HG02970 (cell line): ENCODE measurements at regions not wholly inside any gene's neighbourhood (a gene's known extent, or its start where the extent isn't known, plus 50 kb on each side); places are given as distances from the start of the nearest gene placed in this dataset.

Experiments used
- ATAC-seq: cut with Tn5 transposase; IDR thresholded peaks from one replicate; pipeline ENCODE4 v1.9.1; 2021; ENCODE audit warnings: mild to moderate bottlenecking, moderate library complexity, moderate number of reproducible peaks; ENCODE audit not compliant: unreplicated experiment, low FRiP score

DNA sequence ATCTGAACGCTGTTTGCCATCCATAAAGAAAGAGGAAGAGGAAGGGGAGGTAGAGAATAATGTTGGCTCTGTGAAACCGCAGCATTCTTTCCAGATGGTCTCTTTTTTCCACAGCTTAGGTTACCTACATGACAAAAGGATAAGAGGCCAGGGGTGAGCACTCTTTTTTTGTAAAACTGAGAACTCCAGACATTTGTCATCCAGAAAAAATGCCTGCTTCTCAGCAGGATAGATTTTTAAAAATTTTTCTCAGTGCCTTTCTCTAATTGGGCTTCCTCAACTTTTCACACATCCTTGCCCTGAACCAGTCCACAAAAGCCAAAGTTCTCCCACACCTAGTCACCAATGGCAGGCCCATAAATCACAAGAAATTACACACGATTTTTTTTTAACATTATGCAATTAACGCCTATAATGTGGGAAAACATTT is 158.1 kb upstream of the TENM3 start:
- ATAC-seq = no peak

DNA sequence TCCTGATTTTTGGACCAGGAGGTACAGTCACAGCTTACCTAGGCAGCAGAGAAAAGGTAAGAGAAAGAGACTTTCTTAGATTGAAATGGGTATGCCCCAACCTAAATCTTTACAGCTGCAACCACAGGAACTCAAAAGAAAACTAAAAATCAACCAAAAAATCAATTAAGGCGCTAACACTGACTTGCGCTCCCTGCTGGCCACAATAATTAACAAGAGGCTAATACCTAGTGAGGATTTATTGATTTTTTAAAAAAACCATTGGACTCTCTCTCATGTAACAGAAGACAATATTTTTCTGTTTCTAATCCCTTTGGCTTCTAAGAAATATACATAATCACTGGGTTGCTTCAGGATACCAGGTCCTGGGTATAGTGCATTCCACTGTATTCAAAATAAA is 153.9 kb upstream of the TENM3 start:
- ATAC-seq = no peak

DNA sequence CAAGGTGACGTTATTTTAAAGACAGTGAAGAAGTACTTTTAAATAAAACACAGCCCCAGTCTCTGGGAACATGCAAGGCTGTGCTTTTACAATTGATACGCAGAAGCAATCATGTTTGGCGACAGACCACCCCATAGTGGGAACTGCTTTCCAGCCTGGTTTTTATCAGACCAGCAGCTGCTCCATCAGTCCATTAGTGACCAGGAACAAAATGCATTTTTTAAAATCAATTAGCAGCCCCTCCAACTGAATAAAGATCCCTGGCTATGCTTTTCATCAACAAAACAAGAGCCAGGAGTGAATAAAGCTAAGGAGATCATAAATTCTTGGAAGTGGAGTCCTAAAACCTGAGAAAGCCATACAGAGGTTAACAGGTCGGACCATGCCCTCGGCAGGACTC is 153.0 kb upstream of the TENM3 start:
- ATAC-seq = no peak

DNA sequence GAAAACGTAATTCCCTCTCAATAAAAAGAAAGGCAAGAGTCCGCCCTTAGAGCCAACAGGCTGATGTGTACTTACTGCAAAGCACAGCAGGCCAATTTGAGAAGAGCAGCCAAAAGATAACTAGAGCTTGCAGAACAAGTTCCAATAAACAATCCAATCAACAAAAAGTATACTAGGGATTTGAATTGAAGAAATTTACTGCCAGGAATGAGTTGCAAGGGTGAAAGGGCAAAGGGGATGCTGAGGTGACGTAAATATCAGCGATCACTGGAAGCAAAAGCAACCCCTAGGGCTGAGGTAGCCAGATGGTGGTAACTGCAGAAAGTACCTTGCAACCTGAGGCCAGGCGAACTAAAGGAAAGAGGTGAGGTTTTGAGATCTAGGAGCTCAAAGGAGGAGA is 152.1 kb upstream of the TENM3 start:
- no peak for ATAC-seq

DNA sequence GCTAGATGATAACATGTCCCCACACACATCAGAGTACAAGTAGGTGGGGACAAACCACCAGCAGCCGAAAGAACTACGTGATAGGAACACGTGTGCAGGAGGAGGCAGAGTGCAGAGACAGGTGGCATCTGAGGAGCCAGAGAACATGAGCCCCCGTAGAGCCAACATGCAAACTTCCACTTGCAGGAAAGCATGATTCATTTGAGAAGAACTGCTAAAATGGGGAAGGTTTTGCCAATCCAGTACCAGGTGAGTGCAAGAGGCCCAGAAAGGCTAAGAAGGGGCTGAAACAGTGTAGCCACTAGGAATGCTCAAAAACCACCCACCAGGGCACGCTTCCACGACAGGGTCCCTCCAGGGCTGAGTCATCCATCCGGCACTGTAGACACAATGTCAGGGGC is 149.8 kb upstream of the TENM3 start:
- ATAC-seq = no peak

DNA sequence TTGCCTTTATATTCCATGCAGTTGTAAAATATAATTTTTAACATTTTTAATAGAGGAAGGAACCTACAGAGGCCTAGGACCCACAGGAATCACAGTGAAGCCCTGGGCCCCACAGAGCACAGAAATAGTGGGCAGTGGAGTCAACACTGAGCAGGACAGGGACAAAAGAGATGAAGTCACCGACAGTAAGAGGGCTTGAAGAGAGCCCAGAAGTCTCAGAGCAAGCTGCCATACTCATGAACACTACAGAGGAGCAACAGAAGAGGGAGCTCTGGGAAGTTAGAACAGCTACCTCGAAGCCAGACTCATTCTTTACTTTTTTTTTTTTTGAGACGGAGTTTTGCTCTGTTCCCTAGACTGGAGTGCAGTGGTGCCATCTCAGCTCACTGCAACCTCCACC is 149.3 kb upstream of the TENM3 start:
- no peak for ATAC-seq

DNA sequence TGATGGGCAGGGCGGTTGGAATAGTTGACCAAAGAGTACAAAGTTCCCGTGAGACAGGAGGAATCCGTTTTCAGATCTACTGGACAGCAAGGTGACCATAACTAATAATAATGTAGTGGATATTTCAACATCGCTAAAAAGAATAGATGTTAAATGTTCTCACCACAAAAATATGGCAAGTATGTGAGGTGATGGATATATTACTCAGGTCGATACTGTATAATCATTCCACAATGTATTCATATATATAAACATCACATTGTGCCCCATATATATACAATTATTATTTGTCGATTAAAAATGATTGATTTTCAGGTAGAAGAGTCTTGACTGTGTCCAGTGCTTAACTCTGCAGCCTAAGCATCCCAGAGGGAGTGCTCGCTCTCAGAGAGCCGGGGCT is 141.6 kb upstream of the TENM3 start:
- no peak for ATAC-seq

DNA sequence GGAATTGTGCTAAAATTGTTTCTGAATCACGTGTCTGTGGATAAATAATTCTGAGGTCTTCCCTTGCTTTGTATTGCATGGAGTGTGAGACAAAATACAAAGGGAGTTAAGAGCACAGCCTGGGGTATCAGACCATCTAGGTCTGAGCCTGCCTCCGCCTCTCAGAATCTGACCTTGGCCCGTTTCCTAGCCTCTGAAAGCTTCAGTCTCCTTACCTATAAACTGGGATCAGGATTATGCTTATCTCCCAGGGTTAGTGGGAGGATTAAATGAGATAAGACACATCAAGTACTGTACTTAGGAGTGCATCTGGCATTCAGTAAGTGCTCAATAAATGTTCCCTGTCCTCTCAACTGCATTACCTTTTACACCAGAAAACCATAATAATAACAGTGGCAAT is 140.6 kb upstream of the TENM3 start:
- ATAC-seq = no peak

DNA sequence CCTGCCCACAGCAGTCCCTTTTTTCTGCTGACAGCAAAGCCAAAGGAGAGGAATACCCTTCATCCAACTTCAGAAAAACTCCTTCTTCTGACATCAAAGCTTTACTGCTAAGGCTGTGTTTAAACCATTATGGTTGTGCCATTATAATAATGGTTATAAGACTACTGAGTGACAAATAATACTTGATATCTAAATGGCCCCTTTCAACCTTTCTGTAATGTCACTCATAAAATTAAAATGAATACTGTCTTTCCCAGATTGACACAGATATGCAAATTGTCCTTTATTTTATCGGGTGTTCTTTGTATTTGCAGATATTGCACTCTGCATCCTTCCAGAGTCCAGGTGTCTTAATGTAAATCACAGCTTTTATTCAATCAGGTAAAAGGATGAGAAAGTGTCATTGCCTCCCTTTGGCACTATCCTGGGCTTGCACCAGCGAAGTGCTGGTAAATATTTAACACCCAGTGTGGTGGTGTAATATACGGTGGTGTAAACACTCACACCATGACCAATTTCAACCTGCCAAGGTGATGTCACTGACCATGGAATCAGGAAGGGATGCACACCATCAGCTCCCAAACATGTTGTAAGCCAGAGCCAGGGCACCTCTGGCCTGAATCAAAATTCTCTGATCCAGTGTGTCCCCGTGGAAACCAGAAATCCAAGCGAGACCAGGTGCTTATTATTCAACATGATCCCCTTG is 139.4 kb upstream of the TENM3 start:
- ATAC-seq = no peak

DNA sequence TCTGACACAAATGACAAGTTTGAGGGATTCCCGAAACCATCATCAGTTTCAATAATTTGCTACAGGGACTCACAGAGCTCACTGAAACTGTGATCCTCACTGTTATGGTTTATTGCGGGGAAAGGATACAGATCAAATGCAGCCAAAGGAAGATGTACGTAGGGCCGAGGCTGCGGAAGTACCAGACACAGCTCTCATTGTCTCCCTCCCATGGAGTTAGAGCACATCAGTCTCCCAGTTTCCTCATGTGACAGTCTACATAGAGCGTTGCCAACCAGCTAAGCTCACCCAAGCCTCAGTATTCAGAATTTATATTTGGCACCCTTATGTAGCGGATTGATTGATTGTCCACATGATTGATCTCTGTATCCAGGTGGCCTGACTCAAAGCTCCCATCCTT is 137.8 kb upstream of the TENM3 start:
- ATAC-seq = no peak

DNA sequence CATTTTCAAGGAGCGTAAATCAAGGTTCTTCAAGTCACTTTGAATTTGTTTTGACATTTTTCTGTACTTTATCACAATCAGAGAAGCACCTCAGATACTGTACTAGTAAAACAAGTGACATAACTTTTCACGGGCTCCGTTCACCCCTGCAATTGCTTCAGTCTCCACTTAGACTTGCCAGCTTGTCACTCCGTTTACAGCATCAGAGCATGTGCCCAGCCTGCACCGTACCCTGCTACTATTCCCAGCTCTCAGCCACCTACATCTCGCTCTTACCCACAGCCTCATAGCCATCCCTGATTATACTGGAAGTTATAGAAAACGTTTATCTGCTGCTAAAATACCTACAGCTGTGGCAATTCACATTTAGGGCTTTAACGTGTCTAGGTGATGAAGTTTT is 135.3 kb upstream of the TENM3 start:
- no peak for ATAC-seq

DNA sequence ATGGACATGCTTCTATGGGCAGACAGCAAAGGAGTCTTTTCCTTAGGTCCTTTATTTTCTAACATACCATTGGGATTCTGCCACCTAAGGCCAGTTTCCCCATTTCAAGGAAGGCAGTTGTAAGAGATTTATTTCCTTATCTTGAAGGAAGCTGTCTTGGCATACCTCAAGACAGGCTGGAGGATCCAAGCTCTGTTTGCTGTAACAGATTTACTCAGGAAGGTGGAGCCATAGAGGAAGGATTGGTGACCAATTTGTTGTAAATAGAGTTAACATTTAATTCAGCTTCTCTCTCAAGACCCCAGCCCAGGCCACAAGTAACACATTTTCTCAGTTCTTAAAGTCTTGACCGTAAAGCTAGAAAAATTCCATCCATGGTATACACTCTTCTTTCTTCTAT is 131.6 kb upstream of the TENM3 start:
- ATAC-seq = no peak

DNA sequence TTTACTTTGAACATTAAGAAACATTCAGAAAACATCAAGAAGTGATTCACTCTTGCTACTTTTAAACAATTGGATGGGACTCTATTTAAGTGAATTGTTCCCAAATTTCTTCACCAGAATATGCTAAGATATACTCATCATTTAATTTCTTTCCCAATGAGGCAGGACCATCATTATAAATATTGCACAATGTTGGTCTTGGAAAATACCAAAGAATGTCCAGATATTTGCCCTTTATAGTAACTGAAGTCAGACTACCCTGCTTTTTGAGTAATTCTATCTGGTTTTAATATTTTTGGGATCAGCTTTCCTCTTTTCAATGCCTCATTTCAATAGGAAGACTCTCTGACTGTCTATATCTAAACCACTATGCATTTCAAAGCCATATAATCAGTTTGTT is 129.4 kb upstream of the TENM3 start:
- no peak for ATAC-seq

DNA sequence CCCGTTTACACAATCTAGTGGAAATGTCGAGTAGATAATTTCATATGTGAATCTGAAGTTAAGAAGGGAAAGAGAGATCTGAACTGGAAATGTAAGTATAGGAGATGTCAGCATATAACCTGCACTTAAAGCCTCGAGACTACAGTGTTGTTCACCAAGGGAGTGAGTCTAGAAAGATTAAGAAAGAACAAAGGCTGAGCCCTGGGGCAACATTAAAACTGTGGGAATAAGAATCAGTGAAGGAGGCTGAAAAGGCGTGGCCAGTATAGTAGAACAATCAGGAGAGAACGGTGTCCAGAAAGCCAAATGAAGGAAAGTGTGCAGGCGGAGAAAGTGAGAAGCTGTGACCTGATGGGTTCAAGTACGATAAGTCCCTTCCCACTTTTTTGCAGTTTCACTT is 118.8 kb upstream of the TENM3 start:
- ATAC-seq = no peak

DNA sequence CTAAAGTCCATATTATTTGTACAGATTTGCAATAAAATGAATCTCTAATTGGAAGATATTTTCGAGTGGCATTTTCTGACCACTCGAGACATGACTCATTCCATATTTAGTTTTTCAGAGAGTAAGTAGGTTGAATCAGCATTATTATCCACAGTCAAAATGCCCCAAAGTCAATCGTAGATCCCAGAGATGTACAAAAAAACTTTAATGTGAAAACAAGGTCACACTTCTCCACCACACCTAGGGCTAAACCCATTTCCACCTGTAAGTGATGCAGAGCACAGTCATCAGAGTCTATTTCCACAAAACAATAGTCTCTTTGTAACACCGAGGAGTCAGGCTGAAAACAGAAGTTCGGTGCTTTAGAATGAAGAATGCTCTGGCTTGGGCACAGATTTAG is 117.1 kb upstream of the TENM3 start:
- ATAC-seq = no peak

DNA sequence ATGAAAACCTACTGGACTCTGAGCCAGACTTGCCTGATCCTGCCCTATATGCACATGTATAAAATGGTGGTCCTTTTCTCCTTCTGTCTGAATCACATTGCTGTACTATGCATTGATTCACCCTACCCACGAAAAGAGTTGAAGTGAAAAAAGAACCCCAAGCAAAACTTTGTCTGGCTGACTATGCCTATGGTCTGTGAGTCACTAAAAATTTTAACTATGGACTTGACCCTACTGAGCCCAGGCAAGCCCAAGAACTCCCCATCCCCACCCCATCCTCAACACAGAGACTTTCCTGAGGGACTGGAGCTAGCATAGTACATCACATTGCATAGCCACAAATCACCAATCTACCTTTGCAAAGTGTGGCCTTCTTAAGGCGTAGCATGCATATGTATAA is 116.6 kb upstream of the TENM3 start:
- ATAC-seq = no peak

DNA sequence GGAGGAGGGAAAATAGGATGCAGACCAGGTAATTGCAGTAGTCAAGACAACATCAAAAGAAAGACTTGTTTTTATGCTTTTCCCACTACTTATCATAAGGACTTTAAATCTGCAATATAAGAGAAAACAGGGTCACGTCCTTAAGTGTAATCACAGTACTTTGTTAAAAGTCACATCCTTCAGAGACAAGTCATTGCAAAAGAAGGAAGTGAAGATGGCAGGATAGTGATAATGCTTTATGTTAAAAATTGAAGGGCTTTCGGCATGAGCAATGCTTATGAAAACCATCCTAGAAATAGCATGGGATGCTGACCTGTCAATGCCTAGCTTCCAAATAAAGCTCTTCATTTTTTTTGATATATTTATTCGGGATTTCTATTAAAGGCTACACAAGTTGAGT is 110.2 kb upstream of the TENM3 start:
- no peak for ATAC-seq

DNA sequence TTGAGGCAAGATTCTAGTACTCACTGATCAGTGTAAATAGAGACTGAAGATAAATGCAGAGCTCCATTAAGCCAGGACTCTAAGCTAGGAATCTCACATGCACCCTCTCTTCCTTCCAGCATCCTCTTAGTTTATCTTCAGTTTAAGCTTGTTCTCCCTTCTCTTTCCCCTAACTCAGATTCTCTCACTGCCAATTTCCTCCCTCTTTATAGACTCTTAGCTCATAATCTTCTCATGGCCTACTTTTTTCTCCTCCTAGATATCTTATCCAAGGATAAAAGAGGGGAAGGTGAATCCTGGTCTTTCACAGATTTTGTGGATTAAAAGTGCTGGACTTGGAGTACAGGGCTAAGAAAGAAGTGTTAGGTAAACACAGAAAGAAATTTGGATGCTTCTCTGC is 108.9 kb upstream of the TENM3 start:
- no peak for ATAC-seq

DNA sequence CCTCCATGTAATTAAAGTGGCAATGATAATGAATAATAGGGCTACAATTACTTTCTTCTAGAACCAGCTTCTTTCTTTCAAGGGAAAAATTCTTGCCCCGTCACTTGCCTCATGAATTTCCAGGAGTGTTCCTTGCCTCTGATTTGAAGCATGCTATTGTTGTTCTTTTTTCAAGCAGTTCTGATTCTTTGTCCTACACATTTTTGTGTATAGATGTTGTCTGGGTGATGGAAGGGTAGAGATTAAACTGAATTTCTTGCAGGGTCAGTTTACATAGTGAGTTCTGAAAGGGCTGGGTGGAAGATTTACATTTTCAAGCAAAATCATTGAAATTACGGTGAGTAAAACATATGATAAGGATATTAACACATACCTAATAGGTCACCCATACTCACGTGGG is 107.0 kb upstream of the TENM3 start:
- ATAC-seq = no peak

DNA sequence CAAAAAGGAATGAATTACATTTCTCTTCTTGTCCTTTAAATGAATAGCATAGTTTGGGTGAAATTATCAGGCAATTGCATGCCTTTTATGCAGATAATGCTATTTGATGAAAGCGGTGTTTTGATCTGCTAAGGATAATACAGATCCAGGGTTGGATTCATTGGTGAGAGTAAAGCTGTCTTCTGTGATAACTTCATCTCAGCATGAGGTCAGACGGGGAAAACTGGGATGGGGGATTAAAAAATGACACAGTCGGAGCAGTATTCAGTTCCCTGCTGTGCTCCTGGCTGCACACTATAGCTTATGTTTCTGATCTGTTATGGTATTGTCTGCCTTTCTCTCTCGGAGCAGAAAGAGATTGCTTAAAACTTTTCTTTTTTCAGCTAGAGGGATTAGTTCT is 105.9 kb upstream of the TENM3 start:
- ATAC-seq = no peak

DNA sequence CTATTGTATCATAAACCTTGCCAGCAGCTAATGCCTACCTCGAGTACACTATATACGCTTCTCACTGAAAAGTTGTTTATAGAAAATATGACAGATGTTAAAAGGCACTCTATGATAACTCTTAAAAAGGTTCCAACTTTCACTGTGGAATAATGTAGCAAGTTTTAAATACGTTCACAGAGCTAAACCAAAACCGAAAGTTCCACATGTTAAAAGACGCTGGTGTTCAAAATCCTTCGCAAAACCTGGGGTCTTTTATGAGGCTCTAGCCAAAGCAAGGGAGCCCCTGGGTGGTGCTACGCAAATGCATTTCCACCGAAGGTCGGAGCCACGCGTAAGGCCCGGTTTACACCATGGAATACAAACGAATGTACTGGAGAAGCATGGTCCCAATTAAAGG is 103.7 kb upstream of the TENM3 start:
- no peak for ATAC-seq

DNA sequence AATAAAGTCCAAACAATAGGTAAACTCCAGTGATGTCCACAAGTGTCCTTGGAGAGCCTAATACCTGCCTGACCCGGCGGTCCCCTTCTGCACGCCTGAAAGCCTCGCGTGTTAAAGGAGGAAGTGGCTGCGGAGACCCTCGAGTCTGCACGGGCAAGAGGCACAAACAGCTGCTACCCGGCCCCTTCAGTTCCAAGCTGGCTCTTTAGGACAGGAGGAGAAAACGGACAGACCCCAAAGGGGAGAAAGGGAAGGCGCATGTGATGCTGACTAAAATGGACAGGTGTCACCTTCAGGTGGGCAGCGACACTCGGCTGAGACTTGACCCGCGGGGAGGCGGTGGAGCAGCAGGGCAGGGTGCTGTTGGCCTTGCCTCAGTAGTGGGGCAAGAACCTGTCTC is 102.7 kb upstream of the TENM3 start:
- ATAC-seq = no peak

DNA sequence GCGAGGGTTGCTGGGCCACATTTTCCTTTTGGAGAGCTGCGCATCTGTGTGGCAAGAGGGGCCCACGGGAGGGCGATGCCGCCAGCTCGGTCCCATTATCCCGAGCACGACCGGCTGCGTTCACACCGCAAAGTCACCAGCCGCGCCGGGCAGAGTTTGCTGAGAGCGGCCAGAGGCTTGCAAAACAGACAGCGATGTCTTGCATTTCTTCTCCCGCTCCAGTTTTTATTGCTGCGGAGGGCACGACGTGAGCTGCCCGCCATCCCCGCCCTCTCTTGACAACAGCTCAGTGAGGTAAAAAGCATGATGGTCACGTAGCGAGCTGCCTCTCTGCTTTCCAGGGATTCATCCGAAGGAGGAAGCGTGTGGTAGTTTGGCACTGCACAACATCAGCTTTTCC is 102.1 kb upstream of the TENM3 start:
- no peak for ATAC-seq
